ENCODE measurements at regions not wholly inside any gene's neighbourhood (a gene's known extent, or its start where the extent isn't known, plus 50 kb on each side); places are given as distances from the start of the nearest gene placed in this dataset.
A peak's percentile ranks its signal among the peaks of the same experiment; 100 is the strongest.

DNA sequence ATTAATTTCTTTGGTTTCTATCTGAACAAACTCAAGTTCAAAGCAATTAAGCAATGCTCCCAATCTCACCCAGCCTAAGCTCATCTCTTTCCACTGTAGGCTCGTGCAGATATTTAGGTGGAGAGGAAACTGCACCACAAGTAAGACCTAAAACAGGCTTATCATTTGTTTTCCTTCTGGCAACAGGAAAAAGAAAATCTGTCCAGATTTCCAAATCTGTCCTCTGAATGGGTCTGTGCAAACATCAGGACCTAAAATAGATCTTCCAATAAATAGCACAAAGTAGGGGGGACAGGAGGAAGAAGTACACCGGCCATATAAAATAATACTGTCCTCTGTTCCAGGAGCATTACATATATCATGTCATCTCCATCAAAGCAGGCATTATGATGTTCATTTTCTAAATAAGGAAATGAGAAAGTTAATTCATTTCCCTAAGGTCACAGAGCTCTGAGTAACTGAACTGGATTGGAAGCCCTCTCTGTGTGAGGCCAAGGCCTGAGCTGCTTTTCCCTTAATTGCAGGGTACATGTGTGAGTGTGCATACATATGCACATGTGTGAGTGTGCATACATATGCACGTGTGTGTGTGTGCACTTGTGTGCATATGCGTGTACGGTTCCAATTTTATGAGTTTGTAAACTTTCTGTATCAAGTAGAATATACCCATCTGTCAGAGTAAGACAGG, 92.8 kb upstream of the PARD3 start:
- no peaks in the 10 kb centered on the region for H3K4me1 ChIP-seq
- no peak for FAIRE-seq
- CTCF ChIA-PET = interaction anchor here (1.1 to 1.9 kb wide), 3 partner anchors 10 to 242 kb away, joined by 3 to 6 read pairs (median 5); no protein-coding TSS in a partner anchor
- 61% methylated on average over 5 of the region's 5 CpGs for WGBS (ENCODE audit: missing lambda C conversion rate)
- ATAC-seq = no peak; a peak in 1 of 6 replicates
- TF ChIP-seq POLR2AphosphoS2 (conservative IDR thresholded peaks at IDR 0.05; ENCODE audit: low read length) = no peak
- DNase-seq (ENCODE audit: low read depth in 1 of 2, low spot score in 1 of 2) = no peak
- no peak overlapping the region for H3K27ac ChIP-seq
- no peak overlapping the region for H3K4me3 ChIP-seq
- POLR2A ChIA-PET = no interaction called here
- no peaks in the 10 kb centered on the region for H3K9me3 ChIP-seq
- H3K4me2 ChIP-seq = no peak overlapping the region

DNA sequence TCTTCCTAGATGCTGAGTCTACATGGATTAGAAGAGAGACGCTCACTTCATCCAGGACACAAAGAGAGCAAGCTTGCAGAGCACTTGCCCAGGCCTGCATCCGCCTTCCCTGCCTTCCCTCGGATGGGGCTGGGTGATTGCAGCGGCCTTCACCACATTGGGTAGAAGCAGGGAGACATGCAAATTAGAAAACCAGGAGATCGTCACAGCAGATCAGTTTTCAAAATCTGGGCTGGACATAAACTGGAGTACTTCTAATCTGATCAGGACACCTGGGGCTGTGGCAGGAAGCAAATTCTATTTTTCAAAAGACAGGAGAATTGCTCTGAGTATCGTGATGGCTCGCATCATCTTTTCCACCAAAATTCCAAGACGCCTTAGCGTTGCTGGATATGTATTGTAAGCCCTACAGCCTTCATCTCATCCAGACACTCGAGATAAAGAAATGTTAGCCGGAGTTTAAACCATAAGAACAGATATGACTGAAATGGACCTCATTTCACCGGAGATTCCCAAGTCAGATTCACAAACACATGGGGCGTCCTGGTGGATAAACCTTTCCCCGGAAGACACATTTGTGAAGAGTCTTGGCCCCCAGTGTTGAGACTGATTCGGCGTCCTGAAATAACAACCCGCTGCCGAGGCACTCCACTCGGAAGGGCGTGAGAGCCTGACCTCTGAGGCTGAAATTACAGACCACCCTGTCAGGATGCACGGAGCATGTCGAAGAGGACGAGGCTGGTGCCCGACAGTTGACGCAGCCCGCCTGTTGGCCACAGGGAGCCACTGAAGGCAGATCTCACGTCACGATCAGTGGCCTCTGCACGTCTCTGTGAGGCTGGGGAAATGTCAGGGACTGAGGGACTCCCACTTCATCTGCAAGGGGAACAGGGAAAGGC, 91.2 kb upstream of the PARD3 start:
- Histone ChIP-seq H3K4me1 (no peaks in the 10 kb centered on the region), H3K4me3 (no peak overlapping the region), H3K4me2 (no peak overlapping the region), H3K9me3 (no peaks in the 10 kb centered on the region), H3K27ac (no peak overlapping the region)
- TF ChIP-seq FOSL2 (IDR thresholded peaks at IDR 0.05) (no peak), FOSL2 (CRISPR knock-in tag; IDR thresholded peaks at IDR 0.05) (no peak), ZFP36 (IDR thresholded peaks at IDR 0.05; ENCODE audit: borderline replicate concordance, partially characterized antibody) (no peak), RFX5 (IDR thresholded peaks at IDR 0.05) (no peak), BHLHE40 (IDR thresholded peaks at IDR 0.05; ENCODE audit: low read depth, low read length) (no peak), RCOR1 (IDR thresholded peaks at IDR 0.05; ENCODE audit: low read depth, low read length) (no peak), CEBPB (IDR thresholded peaks at IDR 0.05) (no peak), ZSCAN20 (CRISPR knock-in tag; IDR thresholded peaks at IDR 0.05) (no peak), FOSB (CRISPR knock-in tag; IDR thresholded peaks at IDR 0.05) (no peak)
- TF ChIP-seq, protein P1, sequence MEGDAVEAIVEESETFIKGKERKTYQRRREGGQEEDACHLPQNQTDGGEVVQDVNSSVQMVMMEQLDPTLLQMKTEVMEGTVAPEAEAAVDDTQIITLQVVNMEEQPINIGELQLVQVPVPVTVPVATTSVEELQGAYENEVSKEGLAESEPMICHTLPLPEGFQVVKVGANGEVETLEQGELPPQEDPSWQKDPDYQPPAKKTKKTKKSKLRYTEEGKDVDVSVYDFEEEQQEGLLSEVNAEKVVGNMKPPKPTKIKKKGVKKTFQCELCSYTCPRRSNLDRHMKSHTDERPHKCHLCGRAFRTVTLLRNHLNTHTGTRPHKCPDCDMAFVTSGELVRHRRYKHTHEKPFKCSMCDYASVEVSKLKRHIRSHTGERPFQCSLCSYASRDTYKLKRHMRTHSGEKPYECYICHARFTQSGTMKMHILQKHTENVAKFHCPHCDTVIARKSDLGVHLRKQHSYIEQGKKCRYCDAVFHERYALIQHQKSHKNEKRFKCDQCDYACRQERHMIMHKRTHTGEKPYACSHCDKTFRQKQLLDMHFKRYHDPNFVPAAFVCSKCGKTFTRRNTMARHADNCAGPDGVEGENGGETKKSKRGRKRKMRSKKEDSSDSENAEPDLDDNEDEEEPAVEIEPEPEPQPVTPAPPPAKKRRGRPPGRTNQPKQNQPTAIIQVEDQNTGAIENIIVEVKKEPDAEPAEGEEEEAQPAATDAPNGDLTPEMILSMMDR (IDR thresholded peaks at IDR 0.05) = no peak
- TF ChIP-seq, protein P2, sequence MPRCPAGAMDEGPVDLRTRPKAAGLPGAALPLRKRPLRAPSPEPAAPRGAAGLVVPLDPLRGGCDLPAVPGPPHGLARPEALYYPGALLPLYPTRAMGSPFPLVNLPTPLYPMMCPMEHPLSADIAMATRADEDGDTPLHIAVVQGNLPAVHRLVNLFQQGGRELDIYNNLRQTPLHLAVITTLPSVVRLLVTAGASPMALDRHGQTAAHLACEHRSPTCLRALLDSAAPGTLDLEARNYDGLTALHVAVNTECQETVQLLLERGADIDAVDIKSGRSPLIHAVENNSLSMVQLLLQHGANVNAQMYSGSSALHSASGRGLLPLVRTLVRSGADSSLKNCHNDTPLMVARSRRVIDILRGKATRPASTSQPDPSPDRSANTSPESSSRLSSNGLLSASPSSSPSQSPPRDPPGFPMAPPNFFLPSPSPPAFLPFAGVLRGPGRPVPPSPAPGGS (IDR thresholded peaks at IDR 0.05) = no peak
- no peak for DNase-seq (ENCODE audit: low read depth in 1 of 2, low spot score in 1 of 2)
- ChIA-PET CTCF (no interaction called here), POLR2A (no interaction called here)
- FAIRE-seq = no peak
- ATAC-seq = no peak
- 91% methylated on average over 29 of the region's 29 CpGs for WGBS (ENCODE audit: missing lambda C conversion rate)

DNA sequence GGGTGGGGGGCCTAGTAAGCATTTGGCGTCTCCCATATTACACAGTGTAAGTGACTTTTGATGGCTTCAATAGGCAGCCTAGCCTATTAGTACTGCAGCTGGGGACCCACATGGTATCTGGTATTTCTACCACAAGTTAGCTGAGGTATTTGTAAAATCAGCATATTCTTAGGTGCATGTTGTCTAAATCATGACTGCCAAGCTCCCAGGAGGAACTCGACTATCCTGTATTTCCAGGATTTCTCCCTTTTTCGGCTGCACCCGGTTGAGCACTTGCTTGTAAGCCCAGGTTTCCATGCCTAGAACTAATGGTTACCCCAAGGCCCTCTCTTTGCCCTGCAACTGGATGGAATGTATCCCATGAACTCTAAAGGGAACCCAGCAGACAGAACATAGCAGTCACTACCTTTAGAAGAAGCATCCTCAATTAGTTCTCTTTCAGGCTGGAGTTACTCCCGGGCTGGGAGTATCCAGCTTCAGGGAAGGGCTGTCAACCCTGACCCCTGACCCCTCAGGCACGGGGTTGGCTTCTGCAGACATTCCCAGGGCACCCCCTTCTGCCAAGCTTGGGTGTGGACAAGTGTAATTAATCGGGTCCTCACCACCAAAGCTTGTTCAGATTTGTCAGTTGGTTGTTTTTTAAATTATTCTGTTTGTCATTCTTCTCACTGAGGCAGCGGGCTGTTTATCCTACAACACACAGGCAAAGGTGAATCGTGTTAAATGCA, 90.3 kb upstream of the PARD3 start:
- Histone ChIP-seq H3K4me2 (no peak overlapping the region), H3K4me1 (no peaks in the 10 kb centered on the region), H3K27ac (no peak overlapping the region), H3K9me3 (no peaks in the 10 kb centered on the region), H3K4me3 (no peak overlapping the region)
- TF ChIP-seq ZSCAN20 (CRISPR knock-in tag; IDR thresholded peaks at IDR 0.05) = no peak
- TF ChIP-seq MAFK (IDR thresholded peaks at IDR 0.05; ENCODE audit: partially characterized antibody) = peak; percentile 73
- no peak for TF ChIP-seq CBX8 (IDR thresholded peaks at IDR 0.05)
- TF ChIP-seq RAD21 (conservative IDR thresholded peaks at IDR 0.05 in 1 of 2, IDR thresholded peaks at IDR 0.05 in 1 of 2) = 0 out of 5 replicates have a peak, but pooled peaks of 1 of the 2 experiments have one; percentile 9
- ChIA-PET POLR2A (no interaction called here), CTCF (interaction anchor here (0.8 to 1.2 kb wide), 2 partner anchors 11 to 42 kb away, joined by 3 read pairs; no protein-coding TSS in a partner anchor)
- FAIRE-seq (no peak), DNase-seq (ENCODE audit: low read depth in 1 of 2, low spot score in 1 of 2) (no peak), ATAC-seq (no peak)
- 72% methylated on average over 9 of the region's 9 CpGs for WGBS (ENCODE audit: missing lambda C conversion rate)
